ENCODE measurements at regions not wholly inside any gene's neighbourhood (a gene's known extent, or its start where the extent isn't known, plus 50 kb on each side); places are given as distances from the start of the nearest gene placed in this dataset.

GRCh38 chr5:107085572-107085971, 585.2 kb downstream of the EFNA5 start:
- H3K27me3 ChIP-seq = no peaks in the 10 kb centered on the region
- no peak for TF ChIP-seq CTCF (IDR thresholded peaks at IDR 0.05)
- no peaks in the 10 kb centered on the region for H3K4me1 ChIP-seq
- DNase-seq = no peak
- no peaks in the 10 kb centered on the region for H3K9me3 ChIP-seq
- no peak overlapping the region for H3K27ac ChIP-seq
- intact Hi-C loops (cut with DNase I) = no loop called here
- no peaks in the 10 kb centered on the region for H3K36me3 ChIP-seq
- ATAC-seq = no peak
- H3K4me3 ChIP-seq = no peak overlapping the region

GRCh38 chr5:107074996-107075395, 595.7 kb downstream of the EFNA5 start:
- ATAC-seq (no peak), DNase-seq (no peak)
- TF ChIP-seq CTCF (IDR thresholded peaks at IDR 0.05) = no peak
- Histone ChIP-seq H3K4me1 (no peaks in the 10 kb centered on the region), H3K4me3 (no peak overlapping the region), H3K27me3 (no peaks in the 10 kb centered on the region), H3K27ac (no peak overlapping the region), H3K9me3 (no peaks in the 10 kb centered on the region), H3K36me3 (no peaks in the 10 kb centered on the region)
- intact Hi-C loops (cut with DNase I) = no loop called here

GRCh38 chr5:107072967-107073366, 597.8 kb downstream of the EFNA5 start:
- no peaks in the 10 kb centered on the region for H3K27me3 ChIP-seq
- intact Hi-C loops (cut with DNase I) = no loop called here
- H3K4me1 ChIP-seq = no peaks in the 10 kb centered on the region
- H3K9me3 ChIP-seq = no peaks in the 10 kb centered on the region
- no peak for TF ChIP-seq CTCF (IDR thresholded peaks at IDR 0.05)
- H3K27ac ChIP-seq = no peak overlapping the region
- ATAC-seq = no peak
- no peak overlapping the region for H3K4me3 ChIP-seq
- H3K36me3 ChIP-seq = no peaks in the 10 kb centered on the region
- DNase-seq = no peak

GRCh38 chr5:107072440-107072839, 598.3 kb downstream of the EFNA5 start:
- H3K27ac ChIP-seq = no peak overlapping the region
- DNase-seq = no peak
- H3K27me3 ChIP-seq = no peaks in the 10 kb centered on the region
- no peaks in the 10 kb centered on the region for H3K4me1 ChIP-seq
- intact Hi-C loops (cut with DNase I) = no loop called here
- ATAC-seq = no peak
- no peak overlapping the region for H3K4me3 ChIP-seq
- TF ChIP-seq CTCF (IDR thresholded peaks at IDR 0.05) = no peak
- H3K9me3 ChIP-seq = no peaks in the 10 kb centered on the region
- H3K36me3 ChIP-seq = no peaks in the 10 kb centered on the region

- TF ChIP-seq CTCF (IDR thresholded peaks at IDR 0.05) = no peak
- ATAC-seq = no peak
- no peak for DNase-seq
- H3K27me3 ChIP-seq = no peaks in the 10 kb centered on the region
- no peak overlapping the region for H3K4me3 ChIP-seq
- no peaks in the 10 kb centered on the region for H3K4me1 ChIP-seq
- H3K27ac ChIP-seq = no peak overlapping the region
- no peaks in the 10 kb centered on the region for H3K36me3 ChIP-seq
- intact Hi-C loops (cut with DNase I) = no loop called here
- H3K9me3 ChIP-seq = no peaks in the 10 kb centered on the region
These were observed 602.0 kb downstream of the EFNA5 start for GRCh38 chr5:107068782-107069181.

GRCh38 chr5:107067395-107067794, 603.3 kb downstream of the EFNA5 start:
- Histone ChIP-seq H3K4me1 (no peaks in the 10 kb centered on the region), H3K4me3 (no peak overlapping the region), H3K27me3 (no peaks in the 10 kb centered on the region), H3K9me3 (no peaks in the 10 kb centered on the region), H3K27ac (no peak overlapping the region), H3K36me3 (no peaks in the 10 kb centered on the region)
- peak; percentile 46 for ATAC-seq
- TF ChIP-seq CTCF (IDR thresholded peaks at IDR 0.05) = no peak
- intact Hi-C loops (cut with DNase I) = no loop called here
- DNase-seq = no peak
